ELF-1 (cell line): ENCODE measurements at regions not wholly inside any gene's neighbourhood (a gene's known extent, or its start where the extent isn't known, plus 50 kb on each side); places are given as distances from the start of the nearest gene placed in this dataset.

Source experiments
- DNase-seq: peaks from one replicate; pipeline ENCODE4 v3.0.0-alpha.2; 2016; ENCODE audit warnings: low read depth, low spot score

DNA sequence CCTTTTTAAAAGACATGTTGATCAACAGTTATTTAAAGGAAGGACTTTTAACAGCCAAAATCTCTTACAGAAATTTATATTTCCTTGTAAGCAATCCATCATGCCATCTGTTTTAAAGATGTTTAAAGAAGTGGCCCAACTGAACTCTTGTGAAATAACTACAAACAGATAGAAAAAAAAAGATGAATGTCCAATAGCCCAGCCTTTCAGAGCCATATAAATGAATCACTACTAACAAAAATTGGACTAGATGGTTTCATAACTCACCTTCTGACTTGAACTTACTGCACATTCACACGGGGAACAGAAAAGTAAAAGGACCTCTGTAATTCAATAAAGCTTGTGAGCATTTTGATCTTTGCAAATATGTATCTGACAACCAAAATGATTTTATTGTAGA, 319.0 kb upstream of the CHAC2 start:
- no peak for DNase-seq

DNA sequence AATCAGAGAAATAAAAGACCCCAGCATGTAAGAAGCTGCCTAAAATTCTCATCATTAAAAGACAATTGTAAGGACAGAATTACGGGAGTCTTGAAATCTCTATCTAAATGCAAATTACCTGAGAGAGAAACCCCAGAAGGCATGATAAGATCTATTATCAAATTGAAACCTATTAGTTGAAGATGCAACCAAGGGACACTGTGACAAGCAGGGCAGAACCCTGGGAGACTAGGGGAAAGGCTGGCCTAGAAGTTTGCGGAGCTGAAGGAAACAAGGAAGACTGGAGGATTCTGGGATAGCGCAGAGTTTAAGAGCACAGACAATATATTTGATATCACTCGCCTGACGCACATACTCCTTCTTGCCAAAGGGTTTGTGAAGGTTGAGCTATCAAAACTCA, 319.5 kb upstream of the CHAC2 start:
- DNase-seq, result no peak

DNA sequence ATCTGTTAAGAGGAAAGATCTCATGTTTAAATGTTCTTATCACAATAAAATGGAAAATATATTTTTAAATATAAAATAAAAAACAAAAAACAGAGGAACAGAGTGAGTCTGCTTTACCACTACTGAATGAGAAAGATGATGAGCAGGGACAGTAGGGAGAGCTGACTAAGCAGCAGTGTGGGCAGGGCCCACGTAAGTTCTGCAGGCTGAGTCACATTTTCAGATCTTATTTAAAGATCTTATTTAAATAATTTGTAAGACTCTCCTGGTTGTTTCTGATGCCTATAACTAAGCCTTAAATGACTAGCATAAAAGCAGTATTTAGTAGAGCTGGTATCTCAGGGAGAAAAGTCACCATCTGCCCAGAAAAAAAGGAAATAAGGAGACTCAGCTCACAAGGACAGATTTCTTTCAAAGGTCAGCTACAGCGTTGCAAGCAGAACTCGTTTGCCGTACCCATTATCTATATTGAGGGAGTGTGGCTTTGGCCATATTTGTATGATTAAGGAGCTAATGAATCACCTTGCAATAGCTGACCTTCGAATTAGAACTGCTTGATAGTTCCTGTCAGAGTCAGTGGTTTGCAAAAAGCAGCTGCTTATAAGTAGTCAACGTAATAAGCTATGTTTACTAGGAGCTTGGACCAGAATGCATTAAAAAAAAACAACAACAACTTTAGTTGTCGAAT, 322.1 kb upstream of the CHAC2 start:
- no peak for DNase-seq

DNA sequence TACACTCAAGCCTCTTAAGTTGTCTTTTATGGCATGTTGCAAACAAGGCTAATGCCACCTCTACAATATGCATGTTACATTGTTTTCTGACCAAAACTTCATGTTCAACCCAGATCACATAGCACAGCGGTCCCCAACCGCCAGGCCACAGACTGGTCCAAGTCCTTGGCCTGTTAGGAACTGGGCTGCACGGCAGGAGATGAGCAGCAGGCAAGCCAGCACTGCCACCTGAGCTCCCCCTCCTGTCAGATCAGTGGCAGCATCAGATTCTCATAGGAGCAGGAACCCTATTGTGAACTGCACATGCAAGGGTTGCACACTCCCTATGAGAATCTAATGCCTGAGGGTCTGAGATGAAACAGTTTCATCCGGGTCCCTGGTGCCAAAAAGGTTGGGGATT, 324.8 kb upstream of the CHAC2 start:
- peak; percentile 27 for DNase-seq

DNA sequence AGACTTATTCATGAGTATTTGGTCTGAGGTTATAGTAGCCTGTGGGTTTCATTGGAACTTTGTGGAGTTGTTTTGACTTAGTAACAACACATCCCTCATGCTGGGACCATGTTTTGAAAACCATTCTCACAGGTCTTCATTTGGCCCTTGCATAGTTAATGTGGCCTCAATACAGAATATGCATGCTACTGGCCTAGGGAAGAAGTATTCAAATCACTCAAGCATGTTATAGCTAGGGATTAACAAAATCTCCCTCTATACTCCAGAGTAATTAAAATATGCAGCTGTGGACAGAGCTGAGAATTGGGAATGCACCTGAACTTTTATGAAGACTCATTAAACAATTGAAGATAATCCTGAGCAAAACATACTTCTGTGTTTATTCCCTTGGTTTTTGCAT, 325.5 kb upstream of the CHAC2 start:
- no peak for DNase-seq

DNA sequence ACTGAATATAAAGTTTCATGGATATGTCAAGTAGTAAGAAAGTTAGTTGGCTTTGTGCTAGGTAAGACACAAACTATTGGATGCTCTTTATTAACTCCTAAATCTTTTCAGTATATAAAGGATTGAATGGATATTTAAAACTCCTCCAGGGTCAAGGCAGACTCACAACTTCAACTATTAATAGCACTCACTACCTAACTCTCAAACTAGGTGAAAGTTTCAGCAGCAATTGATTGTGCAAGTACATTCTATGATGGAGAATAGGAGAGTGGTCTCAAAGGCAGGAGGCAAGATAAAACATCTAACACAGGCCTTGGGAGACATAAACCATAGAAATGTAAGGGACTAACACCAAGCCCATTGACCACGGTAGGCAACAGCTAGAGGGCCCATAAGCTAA, 328.9 kb upstream of the CHAC2 start:
- no peak for DNase-seq

DNA sequence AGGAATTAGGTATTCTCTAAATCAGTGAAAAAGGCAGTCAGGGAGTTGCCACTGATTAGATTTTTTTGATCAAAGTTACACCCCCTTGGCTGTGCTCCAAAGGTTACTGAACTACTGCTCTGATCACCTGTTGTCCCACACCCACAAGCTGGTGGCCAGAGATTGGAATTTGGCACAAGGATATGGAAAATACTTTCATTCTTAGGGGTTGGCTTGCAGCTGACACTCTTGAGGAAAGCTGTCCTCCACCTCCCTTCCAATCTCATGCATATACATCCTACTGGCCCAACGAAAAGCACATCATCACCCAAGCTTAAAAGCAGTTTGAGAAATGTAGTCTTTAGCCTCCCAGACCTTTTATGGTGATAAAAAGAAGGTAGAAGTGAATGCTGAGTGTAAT, 329.5 kb upstream of the CHAC2 start:
- DNase-seq, result no peak

DNA sequence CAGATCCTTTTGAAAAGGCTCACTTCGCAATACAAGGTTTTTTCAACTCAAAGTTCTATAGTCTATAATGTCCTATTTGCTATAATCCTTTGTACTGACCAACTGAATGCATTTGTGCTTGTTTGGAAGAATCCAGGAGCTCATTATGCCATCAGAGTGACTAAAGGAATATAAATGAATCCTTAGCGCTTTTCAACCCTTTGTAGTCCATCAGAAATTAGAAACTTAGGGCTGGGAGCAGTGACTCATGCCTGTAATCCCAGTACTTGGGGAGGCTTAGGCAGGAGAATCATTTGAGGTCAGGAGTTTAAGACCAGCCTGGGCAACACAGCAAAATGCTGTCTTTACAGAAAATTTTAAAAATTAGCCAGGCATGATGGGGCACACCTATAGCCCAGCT, 330.2 kb upstream of the CHAC2 start:
- DNase-seq, result no peak

DNA sequence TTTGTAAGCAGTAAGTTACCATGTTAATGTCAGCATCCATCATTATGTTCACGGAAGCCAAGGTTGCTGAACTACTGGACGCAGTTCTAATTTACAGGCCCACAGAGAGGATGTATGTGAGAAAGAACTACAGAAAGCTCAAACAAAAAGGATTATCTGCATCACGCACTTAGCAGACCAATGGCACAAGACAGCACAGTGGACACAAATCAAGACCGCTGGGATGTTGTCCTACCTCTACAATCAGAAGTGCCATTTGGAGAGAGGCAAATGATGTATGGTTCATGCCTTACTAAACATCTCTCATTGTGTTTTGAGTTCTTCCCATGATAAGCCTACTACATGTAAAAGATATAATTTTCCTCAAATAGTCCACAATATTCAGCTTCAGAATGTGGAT, 330.7 kb upstream of the CHAC2 start:
- DNase-seq, result no peak

DNA sequence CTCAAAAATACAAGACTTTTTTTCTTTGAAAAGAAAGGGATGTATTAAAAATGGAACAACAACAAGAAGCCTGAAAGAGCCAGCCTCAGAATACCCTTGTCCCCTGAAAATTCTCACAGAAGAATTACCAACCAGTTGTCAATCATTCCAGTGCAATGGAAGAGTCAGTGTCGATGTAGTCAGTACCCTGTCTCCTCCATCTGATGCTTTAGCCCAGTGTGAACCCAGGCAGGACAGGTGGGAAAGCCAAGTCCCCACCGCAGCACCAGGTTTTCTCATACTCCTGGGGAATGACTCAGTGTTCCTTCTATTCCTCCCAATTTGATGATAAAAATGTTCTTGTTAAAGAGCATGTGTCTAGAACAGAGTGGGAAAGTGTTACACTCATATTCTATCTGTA, 332.0 kb upstream of the CHAC2 start:
- DNase-seq, result no peak

DNA sequence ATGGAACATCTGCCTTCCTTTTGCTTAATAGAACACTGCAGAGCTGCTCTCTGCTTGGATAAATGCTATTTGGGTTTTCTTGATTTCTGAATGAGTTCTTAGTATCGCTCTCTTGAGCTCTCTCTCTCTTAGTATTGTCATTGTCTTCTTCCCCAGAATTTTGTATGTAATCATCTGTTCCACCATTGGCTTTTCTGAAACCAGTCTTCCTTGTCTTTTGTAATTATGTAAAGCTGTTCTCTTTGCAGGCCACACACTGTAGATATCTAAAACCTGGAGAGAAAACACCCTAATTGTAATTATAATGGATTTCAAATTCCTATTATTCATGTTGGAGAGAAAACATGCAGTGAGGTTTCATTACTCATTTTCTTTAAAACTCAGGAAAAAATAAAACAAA, 333.1 kb upstream of the CHAC2 start:
- no peak for DNase-seq

DNA sequence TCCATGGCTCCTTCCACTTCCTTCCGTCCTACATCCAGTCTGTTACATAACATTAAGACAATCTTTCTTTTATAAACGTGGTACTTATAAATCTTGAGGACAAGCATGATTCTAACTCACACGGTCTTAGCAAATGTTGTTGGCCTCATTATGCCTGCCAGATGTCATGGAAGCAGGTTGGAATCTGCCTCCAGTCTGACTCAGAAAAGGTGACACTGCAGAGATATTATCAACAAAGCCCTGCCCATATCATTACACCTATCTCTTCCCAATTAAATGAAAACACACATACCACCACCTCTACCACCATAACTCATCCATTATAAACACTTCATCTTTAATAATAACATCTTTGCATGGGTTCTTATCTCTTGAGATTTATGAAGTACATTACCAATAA, 334.7 kb upstream of the CHAC2 start:
- DNase-seq, result no peak

DNA sequence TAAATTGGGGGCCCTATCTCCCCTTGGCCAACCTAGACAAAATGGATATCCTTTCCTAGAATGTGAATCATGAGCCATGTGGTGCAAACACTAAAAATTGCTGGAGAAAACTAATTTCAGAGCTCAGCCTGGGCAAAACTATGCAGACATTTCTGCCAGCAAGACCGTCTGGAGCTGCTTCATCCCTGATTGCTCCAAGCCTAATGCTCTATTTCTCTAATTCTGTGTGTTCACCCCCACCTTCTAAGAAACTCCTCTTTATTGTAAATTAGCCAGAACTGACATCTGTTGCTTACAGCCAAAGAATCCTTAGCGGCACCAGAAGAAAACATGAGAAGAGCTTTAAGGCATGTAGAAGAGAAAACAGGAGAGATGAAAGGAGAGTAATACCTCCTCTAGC, 337.7 kb upstream of the CHAC2 start:
- DNase-seq, result no peak

DNA sequence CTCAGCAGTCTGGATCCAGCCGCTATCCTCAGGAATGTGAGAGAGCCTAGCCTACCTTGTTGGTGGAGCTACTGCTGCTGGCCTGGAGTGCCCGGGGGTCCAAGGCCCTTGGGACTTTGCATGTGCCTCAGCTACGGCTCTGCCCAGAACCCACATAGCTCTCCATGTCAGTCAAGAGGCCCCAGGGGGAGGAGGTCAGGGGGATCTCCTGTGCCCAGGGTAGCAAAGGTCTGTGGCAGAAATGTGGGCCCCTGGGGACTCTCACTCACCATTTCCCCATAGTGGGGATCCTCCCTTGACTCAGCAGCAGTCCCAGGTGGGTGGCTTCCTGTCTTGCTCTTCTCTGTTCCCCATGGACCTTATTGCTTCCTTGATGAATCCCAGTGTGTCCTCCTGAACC, 342.7 kb upstream of the CHAC2 start:
- no peak for DNase-seq

DNA sequence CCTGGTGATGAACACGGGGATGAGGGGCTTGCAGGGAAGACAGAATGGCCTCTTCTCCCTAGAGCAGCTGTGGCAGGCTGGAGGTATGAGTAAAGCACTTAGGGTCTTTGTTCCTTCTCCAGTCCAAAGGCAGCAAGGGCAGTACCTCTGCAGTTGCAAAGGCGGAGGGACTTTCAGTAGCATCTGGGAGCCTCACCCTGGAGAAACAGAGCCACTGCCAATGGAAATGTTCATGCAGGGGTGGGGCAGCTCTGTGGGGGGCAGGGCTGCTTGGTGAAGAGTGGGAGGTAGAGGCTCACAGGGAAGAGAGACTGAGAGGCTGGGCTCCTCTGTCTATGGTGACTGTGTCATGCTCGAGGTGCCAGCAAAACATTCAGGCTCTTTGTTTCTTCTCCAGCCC, 344.1 kb upstream of the CHAC2 start:
- DNase-seq, result no peak

DNA sequence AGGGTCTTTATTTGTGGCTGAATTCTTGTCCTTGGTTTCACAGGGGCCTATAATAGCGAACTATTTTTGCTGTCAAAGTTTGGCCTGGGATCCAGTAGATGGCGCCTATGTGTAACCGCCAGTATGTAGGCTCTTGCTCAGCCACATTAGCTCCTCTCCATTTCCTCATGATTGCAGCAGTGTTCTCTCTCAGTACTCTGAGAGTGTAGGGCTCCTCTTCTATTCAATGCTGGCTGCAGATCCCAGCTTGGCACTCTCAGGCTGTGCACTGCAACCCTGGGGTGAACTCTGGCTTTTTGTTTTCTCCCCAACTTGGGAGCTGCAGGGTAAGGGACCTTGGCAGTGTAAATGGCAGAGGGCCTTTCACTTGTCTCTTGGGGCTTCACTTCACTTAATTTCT, 344.6 kb upstream of the CHAC2 start:
- DNase-seq, result peak; percentile 75

DNA sequence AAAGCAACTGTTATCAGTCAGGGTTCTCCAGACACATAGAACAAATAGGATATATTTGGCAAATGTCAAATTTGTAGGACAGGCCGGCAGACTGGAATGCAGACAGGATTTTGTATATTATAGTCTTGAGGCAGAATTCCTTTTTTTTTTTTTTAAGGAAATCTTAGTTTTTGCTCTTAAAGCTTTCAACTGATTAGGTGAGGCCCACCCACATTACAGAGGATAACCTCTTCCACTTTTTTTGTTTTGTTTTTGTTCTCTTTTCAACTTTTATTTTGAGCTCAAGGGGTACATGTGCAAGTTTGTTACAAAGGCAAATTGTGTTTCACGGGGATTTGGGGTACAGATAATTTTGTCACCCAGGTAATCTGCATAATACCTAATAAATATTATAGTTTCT, 350.2 kb upstream of the CHAC2 start:
- no peak for DNase-seq

DNA sequence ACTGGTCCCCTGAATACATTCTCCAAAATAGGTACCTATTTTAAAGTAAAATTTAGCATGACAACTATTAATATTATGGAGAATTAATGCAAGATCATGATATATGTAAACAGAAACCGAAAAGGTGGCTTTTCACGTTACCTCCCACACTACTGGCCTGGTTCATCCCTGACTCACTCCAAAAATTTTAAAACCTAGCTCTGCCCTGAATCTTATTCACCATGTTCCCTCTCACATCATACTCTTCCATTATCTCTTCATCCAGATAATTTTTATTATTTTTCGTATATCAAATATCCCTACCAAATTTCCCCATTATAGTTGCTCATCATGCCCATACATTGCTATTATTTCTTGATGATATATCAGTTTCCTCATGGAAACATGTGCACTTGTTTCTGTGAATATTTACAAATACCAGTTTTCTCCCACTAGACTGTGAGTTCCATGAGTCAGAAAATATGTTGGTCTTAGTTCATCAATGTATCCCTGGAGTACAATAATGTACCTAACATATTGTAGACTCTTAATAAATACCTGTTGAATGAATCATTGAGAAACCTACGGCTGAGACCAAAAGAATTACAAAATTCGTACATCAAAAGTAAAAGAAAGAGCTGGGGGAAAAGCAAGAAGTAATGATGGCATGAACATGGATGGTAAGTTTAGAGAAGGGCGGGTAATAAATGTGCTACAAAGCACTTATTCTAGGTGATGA, 360.1 kb upstream of the CHAC2 start:
- DNase-seq, result no peak

DNA sequence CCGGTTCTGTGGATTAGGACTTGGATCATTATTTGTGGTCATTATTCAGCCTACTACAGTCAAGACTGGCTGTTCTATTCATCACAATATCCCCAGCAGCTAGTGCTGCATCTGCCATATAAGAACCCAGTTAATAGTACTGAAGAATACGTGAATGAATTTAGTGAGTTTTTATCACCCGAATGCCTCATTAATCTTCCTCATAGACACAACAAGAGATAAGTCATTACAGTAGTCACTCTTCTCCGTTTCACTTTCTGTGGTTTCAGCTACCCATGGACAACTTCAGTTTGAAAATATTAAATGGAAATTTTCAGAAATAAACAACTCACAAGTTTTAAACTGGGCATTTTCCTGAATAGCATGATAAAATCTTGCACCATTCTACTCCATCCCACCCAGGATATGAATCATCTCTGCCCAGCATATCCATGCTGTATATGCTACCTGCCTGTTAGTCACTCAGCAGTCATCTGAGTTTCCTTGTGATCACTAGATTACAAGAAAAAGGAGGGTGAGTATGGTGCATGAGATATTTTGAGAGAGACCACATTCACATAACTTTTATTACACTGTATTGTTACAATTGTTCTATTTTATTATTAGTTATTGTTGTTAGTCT, 363.7 kb upstream of the CHAC2 start:
- no peak for DNase-seq

DNA sequence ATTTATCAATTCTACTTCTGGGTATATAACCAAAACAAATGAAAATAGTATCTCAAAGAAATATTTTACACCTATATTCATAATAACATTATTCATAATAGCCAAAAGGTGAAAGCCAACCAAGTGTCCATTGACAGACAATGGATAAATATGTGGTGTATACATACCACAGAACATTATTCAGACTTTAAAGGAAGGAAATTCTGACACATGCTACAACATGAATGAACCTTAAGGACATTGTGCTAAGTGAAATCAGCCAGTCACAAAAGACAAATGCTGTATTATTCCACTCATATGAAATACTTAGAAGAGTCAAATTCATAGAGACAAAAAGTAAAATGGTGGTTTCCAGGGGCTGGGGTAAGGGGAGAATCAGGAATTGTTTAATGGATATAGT, 370.5 kb upstream of the CHAC2 start:
- DNase-seq, result no peak

DNA sequence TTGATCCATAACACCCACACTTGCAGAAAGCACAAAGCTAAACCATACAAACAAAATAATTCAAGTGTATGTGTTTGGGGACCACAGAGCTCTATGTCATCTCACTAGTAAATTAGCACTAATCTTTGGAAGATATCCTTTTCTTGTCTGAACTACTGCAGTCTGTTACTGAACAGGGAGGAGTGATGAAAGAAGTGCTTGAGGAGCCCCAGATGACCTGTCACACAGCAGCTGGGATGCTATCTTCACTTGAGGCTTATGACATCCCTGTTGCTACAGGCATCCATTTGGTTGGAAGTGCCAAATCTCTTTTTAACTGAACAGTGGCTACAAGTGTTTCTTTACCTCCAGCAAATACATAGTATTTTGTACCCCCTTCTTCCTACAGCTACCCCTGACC, 386.3 kb upstream of the CHAC2 start:
- peak; percentile 1 for DNase-seq

DNA sequence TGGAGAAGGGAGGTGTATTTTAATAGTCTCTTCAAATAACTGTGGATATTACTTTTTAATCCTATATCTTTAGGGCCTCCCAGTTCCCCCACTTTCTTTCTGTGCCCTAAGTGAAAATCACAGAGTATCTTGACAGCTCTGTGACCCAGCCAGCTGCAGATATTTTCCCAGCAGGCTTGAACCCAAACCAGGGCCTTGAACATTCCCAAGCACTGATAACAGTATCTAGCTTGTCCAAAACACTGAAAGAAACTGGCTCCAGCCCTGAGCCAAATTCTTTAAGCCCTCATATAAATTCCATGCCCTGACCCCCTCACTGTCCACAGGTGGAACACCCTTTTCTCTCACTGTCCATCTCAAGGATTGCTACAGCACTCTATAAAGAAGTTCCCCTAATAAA, 388.1 kb upstream of the CHAC2 start:
- DNase-seq, result peak; percentile 20

DNA sequence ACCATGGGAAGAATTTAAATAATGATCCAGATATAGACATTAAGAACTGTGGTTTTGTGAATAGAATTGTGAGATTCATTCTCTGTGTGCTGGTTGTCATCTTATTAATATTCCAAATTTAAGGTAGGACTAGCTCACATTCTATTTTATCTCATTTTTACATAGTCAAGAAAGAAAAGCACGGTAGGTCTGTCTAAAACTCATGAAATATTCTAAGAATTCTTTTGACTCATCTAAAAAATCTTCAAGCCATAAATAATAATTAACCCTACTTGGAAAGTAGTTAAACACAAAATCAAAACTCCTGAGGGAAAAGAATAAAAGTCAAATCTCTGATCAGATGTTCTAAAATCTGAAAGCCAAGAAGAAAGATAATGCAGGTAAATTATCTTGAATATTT, 388.8 kb upstream of the CHAC2 start:
- no peak for DNase-seq
